Activated naive CD8-positive, alpha-beta T cell treated with anti-CD3 and anti-CD28 coated beads, Interleukin-2, amount 50 U/mL, for 16 hours (primary cell): ENCODE measurements at regions not wholly inside any gene's neighbourhood (a gene's known extent, or its start where the extent isn't known, plus 50 kb on each side); places are given as distances from the start of the nearest gene placed in this dataset.
A peak's percentile ranks its signal among the peaks of the same experiment; 100 is the strongest.
"Not testable (repeated sequence)": the region's sequence is repeated elsewhere in the genome, so short reads cannot be mapped to it uniquely, and the experiment has no call there.

ENCODE experiments used
- DNase-seq: peaks from one replicate; pipeline ENCODE4 v3.0.0-alpha.2; 2020; ENCODE audit warnings: low read depth, low spot score

GRCh38 chrX:55142206-55142918 is 53.5 kb downstream of the PAGE2 start:
- DNase-seq = no peak

- no peak for DNase-seq
These were observed 54.1 kb downstream of the PAGE2 start for GRCh38 chrX:55142919-55143310.

- DNase-seq = no peak
These were observed 54.8 kb downstream of the PAGE2 start for GRCh38 chrX:55143621-55144020.

DNA sequence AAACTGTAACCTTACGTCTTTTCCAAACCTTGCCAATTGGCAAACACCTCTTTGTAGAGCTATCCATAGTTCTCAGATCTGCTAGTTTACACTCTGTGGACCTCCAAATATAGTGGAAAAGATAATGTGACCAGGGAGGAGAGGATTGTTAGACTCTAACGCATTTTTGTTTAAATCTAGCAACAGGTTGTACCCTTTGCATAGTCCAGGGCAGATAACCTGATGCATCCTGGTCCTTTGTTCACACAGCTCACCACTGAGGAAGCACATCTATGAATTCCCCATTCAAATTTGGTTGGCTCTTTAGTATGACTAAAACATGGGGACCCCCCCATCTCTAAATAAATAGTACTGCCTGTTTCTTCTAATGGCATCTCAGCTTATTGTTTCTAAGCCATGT is 55.9 kb downstream of the PAGE2 start:
- DNase-seq = no peak

- no peak for DNase-seq
These were observed 60.4 kb downstream of the PAGE2 start for GRCh38 chrX:55149242-55149641.

- DNase-seq = no peak
These were observed 62.4 kb downstream of the PAGE2 start for GRCh38 chrX:55151199-55151598.

DNA sequence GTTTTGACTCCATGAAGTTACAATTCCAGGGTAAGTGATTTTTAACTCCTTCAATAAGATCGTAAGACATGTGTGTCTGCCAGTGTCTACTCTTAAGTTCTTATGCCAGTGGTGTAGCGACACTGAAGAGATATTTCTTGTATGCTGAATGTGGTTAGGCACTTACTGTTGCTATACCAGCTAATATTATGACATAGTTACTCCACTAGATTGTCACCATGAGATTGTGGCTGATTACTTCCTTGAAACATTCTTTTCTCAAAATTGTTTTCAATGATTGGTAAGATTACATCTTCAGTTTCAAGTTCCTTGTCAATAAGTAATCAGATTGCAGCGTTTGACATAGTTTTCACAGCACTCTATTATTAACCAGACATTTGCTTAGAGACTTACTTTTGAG is 60.6 kb upstream of the PAGE5 start:
- no peak for DNase-seq

- DNase-seq = peak; percentile 69
These were observed 59.2 kb upstream of the PAGE5 start for GRCh38 chrX:55160685-55161552.

GRCh38 chrX:55161581-55161980 is 58.6 kb upstream of the PAGE5 start:
- no peak for DNase-seq

DNA sequence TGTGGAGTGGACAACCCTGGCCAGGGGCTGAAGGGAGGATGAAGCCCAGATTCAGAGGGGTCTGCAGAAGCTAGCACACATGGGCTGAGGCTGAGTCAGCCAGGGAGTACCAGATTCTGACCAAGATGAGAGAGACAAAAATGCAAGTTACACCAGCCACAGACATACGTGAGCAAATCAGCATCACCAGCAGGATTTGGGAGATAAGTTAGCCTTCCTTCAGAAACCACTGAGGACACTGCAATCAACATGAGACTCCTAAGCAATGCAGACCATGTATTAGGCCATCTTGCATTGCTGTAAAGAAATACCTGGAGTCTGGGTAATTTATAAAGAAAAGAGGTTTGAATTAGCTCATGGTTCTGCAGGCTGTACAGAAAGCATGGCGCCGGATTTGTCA is 57.0 kb upstream of the PAGE5 start:
- DNase-seq = no peak

- DNase-seq = not testable (repeated sequence)
These were observed 55.1 kb upstream of the PAGE5 start for GRCh38 chrX:55165026-55165425.

- DNase-seq = no peak
These were observed 52.9 kb upstream of the PAGE5 start for GRCh38 chrX:55167124-55167803.

GRCh38 chrX:55167901-55168300 is 52.2 kb upstream of the PAGE5 start:
- DNase-seq = no peak

GRCh38 chrX:55169782-55170181 is 50.4 kb upstream of the PAGE5 start:
- DNase-seq = no peak
